Caco-2 (cell line): ENCODE measurements at regions not wholly inside any gene's neighbourhood (a gene's known extent, or its start where the extent isn't known, plus 50 kb on each side); places are given as distances from the start of the nearest gene placed in this dataset.

Source experiments
- BruUV-seq: library from RNA; stranded (reverse); fragments of 400-500 nt; replicated peaks from 2 replicates; lab custom pipeline; 2021; lab: Mats Ljungman, UMichigan
- CTCF ChIA-PET: fragments of 300-600 bp; sonication (Branson Sonifier 250); formaldehyde crosslinking; loops from one replicate; lab custom pipeline; 2022; ENCODE audit warnings: antibody characterized with exemption; lab: Charles Lee
- POLR2A ChIA-PET: fragments of 300-600 bp; sonication (Branson Sonifier 250); formaldehyde crosslinking; loops from one replicate; lab custom pipeline; 2022; ENCODE audit warnings: antibody characterized with exemption; lab: Charles Lee
- DNase-seq, 2 experiments: peaks; one replicate each; pipeline versions ENCODE4 v3.0.0 to v3.0.0-alpha.2; 2020 to 2022
- H3K27me3 ChIP-seq: replicated peaks from 2 replicates; pipeline ENCODE4 v1.6.0; 2011; ENCODE audit warnings: low read length; ENCODE audit not compliant: control insufficient read depth, insufficient read depth
- H3K36me3 ChIP-seq: 2 replicates; pipeline ENCODE4 v1.5.1; 2011; ENCODE audit warnings: low read length; ENCODE audit not compliant: control insufficient read depth, insufficient read depth
- H3K4me1 ChIP-seq: fragments of 250-450 bp; sonication (Bioruptor Pico); 2 replicates; pipeline ENCODE4 v1.5.1; 2020; ENCODE audit warnings: mild to moderate bottlenecking
- H3K4me3 ChIP-seq: 2 replicates; pipeline ENCODE4 v1.5.1; 2011; ENCODE audit warnings: low read depth, mild to moderate bottlenecking, control low read depth, low read length
- H3K9me3 ChIP-seq: fragments of 250-450 bp; sonication (Bioruptor Pico); 2 replicates; pipeline ENCODE4 v1.5.1; 2020; ENCODE audit warnings: mild to moderate bottlenecking, moderate library complexity
- H3K27ac Mint-ChIP-seq: one replicate; pipeline ENCODE4 v1.8.0; 2022; ENCODE audit warnings: mixed read lengths; ENCODE audit not compliant: unreplicated experiment
- H3K27me3 Mint-ChIP-seq: one replicate; pipeline ENCODE4 v1.8.0; 2022; ENCODE audit warnings: mixed read lengths; ENCODE audit not compliant: insufficient read depth, unreplicated experiment
- H3K36me3 Mint-ChIP-seq: one replicate; pipeline ENCODE4 v1.8.0; 2022; ENCODE audit warnings: mild to moderate bottlenecking, mixed read lengths; ENCODE audit not compliant: insufficient read depth, unreplicated experiment
- H3K4me1 Mint-ChIP-seq: one replicate; pipeline ENCODE4 v1.8.0; 2022; ENCODE audit warnings: low read depth, mixed read lengths; ENCODE audit not compliant: unreplicated experiment
- H3K4me3 Mint-ChIP-seq: one replicate; pipeline ENCODE4 v1.8.0; 2022; ENCODE audit warnings: mild to moderate bottlenecking, moderate library complexity, mixed read lengths; ENCODE audit not compliant: unreplicated experiment
- H3K9me3 Mint-ChIP-seq: one replicate; pipeline ENCODE4 v1.8.0; 2022; ENCODE audit warnings: mixed read lengths; ENCODE audit not compliant: unreplicated experiment
- intact Hi-C: fragments of 100-400 bp; cut with micrococcal nuclease; formaldehyde crosslinking; loops from one replicate; pipeline ENCODE4 v1.10.0; 2022; ENCODE audit not compliant: unreplicated experiment
- TF ChIP-seq, protein P1 (sequence below), 2 experiments: fragments of 200-600 bp in 1 of 2; IDR thresholded peaks; 1 replicate in 1 of 2; 2 replicates in 1 of 2; pipeline versions ENCODE4 v1.5.1 to v1.8.0; 2011 to 2022; ENCODE audit warnings: antibody characterized with exemption in 1 of 2, control low read depth in 1 of 2, inconsistent platforms in 1 of 2, low read depth in 1 of 2, low read length in 1 of 2, mild to moderate bottlenecking in 1 of 2, moderate library complexity in 1 of 2; ENCODE audit not compliant: insufficient read depth in 1 of 2, severe bottlenecking in 1 of 2, unreplicated experiment in 1 of 2

DNA sequence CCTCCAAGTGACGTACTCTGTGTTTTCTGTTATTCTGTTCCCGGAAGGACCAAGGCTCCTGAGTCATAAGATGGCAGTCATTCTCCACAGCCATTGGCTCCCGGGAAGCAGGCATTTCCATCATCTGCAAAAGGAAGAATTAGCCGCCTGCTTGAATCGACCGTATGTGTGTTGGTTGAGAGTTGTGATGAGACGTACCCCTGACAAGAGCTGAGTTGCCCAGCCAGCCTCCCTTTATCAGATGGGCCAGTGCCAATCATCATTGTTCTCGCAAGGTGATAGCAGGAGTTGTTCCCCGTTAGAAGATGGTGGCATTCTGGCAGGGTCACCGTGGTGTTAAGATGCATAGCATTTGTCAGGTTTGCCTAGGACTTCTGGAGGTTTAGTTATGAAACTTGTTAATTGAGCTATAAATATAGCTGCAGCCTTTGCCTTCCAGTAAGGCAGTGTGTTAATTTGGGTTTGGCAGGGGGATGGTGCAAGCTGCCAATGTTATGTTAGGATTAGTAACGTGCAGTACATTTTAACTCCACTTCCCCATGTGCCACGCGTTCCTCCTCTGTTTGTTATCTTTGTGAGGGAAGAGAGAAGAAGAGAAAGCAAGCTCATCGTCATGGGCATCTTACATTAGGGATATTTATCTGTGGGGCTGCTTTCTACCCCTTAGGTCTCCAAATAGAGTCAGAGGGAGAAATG lies 652.7 kb upstream of the FANCL start:
- BruUV-seq = no TSS peak
- Histone ChIP-seq H3K4me3 (no peak overlapping the region), H3K4me1 (no peaks in the 10 kb centered on the region), H3K9me3 (no peaks in the 10 kb centered on the region), H3K36me3 (no peaks in the 10 kb centered on the region), H3K27me3 (no peaks in the 10 kb centered on the region)
- ChIA-PET POLR2A (no interaction called here), CTCF (no interaction called here)
- H3K27ac Mint-ChIP-seq = no peak overlapping the region
- H3K27me3 Mint-ChIP-seq = peaks cover 3% of the 10 kb centered on the region
- no peaks in the 10 kb centered on the region for H3K36me3 Mint-ChIP-seq
- H3K4me1 Mint-ChIP-seq = peaks cover 12% of the 10 kb centered on the region
- H3K9me3 Mint-ChIP-seq = no peaks in the 10 kb centered on the region
- DNase-seq = no peak
- intact Hi-C loops = no loop called here
- H3K4me3 Mint-ChIP-seq = no peak overlapping the region
- TF ChIP-seq, protein P1, sequence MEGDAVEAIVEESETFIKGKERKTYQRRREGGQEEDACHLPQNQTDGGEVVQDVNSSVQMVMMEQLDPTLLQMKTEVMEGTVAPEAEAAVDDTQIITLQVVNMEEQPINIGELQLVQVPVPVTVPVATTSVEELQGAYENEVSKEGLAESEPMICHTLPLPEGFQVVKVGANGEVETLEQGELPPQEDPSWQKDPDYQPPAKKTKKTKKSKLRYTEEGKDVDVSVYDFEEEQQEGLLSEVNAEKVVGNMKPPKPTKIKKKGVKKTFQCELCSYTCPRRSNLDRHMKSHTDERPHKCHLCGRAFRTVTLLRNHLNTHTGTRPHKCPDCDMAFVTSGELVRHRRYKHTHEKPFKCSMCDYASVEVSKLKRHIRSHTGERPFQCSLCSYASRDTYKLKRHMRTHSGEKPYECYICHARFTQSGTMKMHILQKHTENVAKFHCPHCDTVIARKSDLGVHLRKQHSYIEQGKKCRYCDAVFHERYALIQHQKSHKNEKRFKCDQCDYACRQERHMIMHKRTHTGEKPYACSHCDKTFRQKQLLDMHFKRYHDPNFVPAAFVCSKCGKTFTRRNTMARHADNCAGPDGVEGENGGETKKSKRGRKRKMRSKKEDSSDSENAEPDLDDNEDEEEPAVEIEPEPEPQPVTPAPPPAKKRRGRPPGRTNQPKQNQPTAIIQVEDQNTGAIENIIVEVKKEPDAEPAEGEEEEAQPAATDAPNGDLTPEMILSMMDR (IDR thresholded peaks at IDR 0.05; ENCODE audit: insufficient read depth in 1 of 2, low read depth in 1 of 2, low read length in 1 of 2, severe bottlenecking in 1 of 2, unreplicated experiment in 1 of 2) = no peak

DNA sequence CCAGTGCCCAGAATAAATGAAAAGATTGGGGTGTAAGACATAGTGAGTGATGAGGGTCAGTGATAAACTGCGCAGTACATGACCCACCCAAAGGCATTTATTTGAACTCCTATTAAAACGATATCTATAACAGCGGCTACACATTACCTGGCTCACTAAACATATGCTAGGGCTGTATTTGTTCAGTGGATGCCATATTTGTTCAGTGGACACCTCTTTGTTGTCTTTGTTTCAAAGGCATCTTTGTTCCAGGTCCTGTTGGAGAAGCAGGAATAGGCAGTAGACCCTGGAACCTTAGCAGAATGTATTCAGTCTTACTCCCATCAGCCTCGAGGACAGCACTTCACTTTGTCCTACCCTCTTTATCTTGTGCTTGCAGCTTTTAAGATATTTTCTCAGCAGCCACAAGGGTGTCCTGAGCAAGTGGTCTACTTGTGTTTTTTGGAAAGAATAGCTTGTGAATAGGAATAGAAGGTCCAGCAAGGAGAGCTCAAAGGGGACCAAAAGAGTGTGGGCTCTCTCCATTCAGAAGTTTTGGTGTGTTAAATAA lies 650.8 kb upstream of the FANCL start:
- TF ChIP-seq, protein P1 (IDR thresholded peaks at IDR 0.05; ENCODE audit: insufficient read depth in 1 of 2, low read depth in 1 of 2, low read length in 1 of 2, severe bottlenecking in 1 of 2, unreplicated experiment in 1 of 2) = no peak
- H3K4me1 Mint-ChIP-seq = peaks cover 12% of the 10 kb centered on the region
- H3K27me3 Mint-ChIP-seq = peaks cover 5% of the 10 kb centered on the region
- ChIA-PET POLR2A (no interaction called here), CTCF (no interaction called here)
- H3K4me1 ChIP-seq = no peaks in the 10 kb centered on the region
- no peaks in the 10 kb centered on the region for H3K9me3 ChIP-seq
- H3K4me3 Mint-ChIP-seq = no peak overlapping the region
- no peaks in the 10 kb centered on the region for H3K9me3 Mint-ChIP-seq
- no TSS peak for BruUV-seq
- H3K27ac Mint-ChIP-seq = no peak overlapping the region
- no peaks in the 10 kb centered on the region for H3K36me3 ChIP-seq
- H3K4me3 ChIP-seq = no peak overlapping the region
- intact Hi-C loops = loop anchor here (1.0 kb wide), 1 partner anchor 130 kb away; no protein-coding TSS in a partner anchor
- H3K27me3 ChIP-seq = no peaks in the 10 kb centered on the region
- no peak for DNase-seq
- H3K36me3 Mint-ChIP-seq = no peaks in the 10 kb centered on the region

DNA sequence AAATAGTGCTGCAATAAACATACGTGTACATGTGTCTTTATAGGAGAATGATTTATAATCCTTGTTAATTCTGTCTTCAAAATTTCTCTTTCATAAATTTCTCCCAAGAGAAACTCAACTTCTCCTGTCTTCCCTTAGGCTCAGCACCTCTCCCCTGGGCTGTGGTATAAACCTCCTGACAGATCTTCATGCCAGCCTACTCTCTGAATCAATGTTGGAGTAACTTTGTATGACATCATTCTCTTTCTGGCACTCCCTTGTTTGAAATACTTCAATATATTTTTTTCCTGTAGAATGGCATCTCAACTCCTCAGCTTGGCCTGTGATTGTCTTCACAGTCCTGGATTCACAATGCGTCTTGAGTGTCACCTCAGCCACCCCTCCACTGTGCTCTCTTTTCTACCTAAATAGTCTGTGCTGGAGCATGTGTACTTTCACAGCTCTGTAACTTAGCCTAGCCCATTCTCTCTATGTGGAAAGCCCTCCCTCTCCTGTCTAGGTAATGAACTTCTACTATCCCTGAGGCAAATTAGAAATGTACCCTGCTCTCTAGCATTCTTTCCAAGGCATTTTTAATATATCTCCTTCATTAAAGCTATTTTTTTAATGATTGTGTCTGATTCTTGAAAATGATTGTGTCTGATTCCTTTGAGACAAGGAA lies 649.9 kb upstream of the FANCL start:
- no peak overlapping the region for H3K4me3 ChIP-seq
- H3K36me3 ChIP-seq = no peaks in the 10 kb centered on the region
- intact Hi-C loops = loop anchor here (1.0 kb wide), 1 partner anchor 129 kb away; no protein-coding TSS in a partner anchor
- Mint-ChIP-seq H3K9me3 (no peaks in the 10 kb centered on the region), H3K4me1 (peaks cover 12% of the 10 kb centered on the region), H3K27me3 (peaks cover 5% of the 10 kb centered on the region), H3K36me3 (no peaks in the 10 kb centered on the region), H3K4me3 (no peak overlapping the region), H3K27ac (no peak overlapping the region)
- ChIA-PET CTCF (interaction anchor here (1.0 kb wide), 1 partner anchor 128 kb away, joined by 4 read pairs; no protein-coding TSS in a partner anchor), POLR2A (no interaction called here)
- TF ChIP-seq, protein P1 (IDR thresholded peaks at IDR 0.05; ENCODE audit: insufficient read depth in 1 of 2, low read depth in 1 of 2, low read length in 1 of 2, severe bottlenecking in 1 of 2, unreplicated experiment in 1 of 2) = peak in 1 of 2 experiments; percentile 39
- H3K9me3 ChIP-seq = no peaks in the 10 kb centered on the region
- DNase-seq = no peak
- H3K27me3 ChIP-seq = no peaks in the 10 kb centered on the region
- no peaks in the 10 kb centered on the region for H3K4me1 ChIP-seq
- BruUV-seq = no TSS peak
